ENCODE measurements at regions not wholly inside any gene's neighbourhood (a gene's known extent, or its start where the extent isn't known, plus 50 kb on each side); places are given as distances from the start of the nearest gene placed in this dataset.
"Not testable (repeated sequence)": the region's sequence is repeated elsewhere in the genome, so short reads cannot be mapped to it uniquely, and the experiment has no call there.

GRCh38 chr13:50646070-50646469 lies 197.4 kb downstream of the DLEU7 start:
- Histone ChIP-seq H3K9me3 (ENCODE audit: low read depth, low read length) (no peaks in the 10 kb centered on the region), H3K4me1 (ENCODE audit: insufficient read depth, low read length) (peaks cover 12% of the 10 kb centered on the region), H3K4me3 (ENCODE audit: low read length) (no peak overlapping the region), H3K27me3 (ENCODE audit: insufficient read depth, low read length) (no peaks in the 10 kb centered on the region)

- no peaks in the 10 kb centered on the region for H3K9me3 ChIP-seq (ENCODE audit: low read depth, low read length)
- H3K4me1 ChIP-seq (ENCODE audit: insufficient read depth, low read length) = peaks cover 8% of the 10 kb centered on the region
- H3K27me3 ChIP-seq (ENCODE audit: insufficient read depth, low read length) = no peaks in the 10 kb centered on the region
- no peak overlapping the region for H3K4me3 ChIP-seq (ENCODE audit: low read length)
Measured at GRCh38 chr13:50649211-50649610, 194.3 kb downstream of the DLEU7 start.

GRCh38 chr13:50650592-50651504 lies 192.6 kb downstream of the DLEU7 start:
- Histone ChIP-seq H3K9me3 (ENCODE audit: low read depth, low read length) (no peaks in the 10 kb centered on the region), H3K4me3 (ENCODE audit: low read length) (no peak overlapping the region), H3K4me1 (ENCODE audit: insufficient read depth, low read length) (peaks cover 13% of the 10 kb centered on the region)

GRCh38 chr13:50651922-50652321 lies 191.6 kb downstream of the DLEU7 start:
- H3K4me3 ChIP-seq (ENCODE audit: low read length) = no peak overlapping the region
- peaks cover 13% of the 10 kb centered on the region for H3K4me1 ChIP-seq (ENCODE audit: insufficient read depth, low read length)
- no peaks in the 10 kb centered on the region for H3K27me3 ChIP-seq (ENCODE audit: insufficient read depth, low read length)
- H3K9me3 ChIP-seq (ENCODE audit: low read depth, low read length) = no peaks in the 10 kb centered on the region

More at GRCh38 chr13:50650592-50651504, 192.6 kb downstream of the DLEU7 start:
- no peaks in the 10 kb centered on the region for H3K27me3 ChIP-seq (ENCODE audit: insufficient read depth, low read length)

GRCh38 chr13:50654331-50654730 lies 189.2 kb downstream of the DLEU7 start:
- Histone ChIP-seq H3K4me1 (ENCODE audit: insufficient read depth, low read length) (peaks cover 13% of the 10 kb centered on the region), H3K4me3 (ENCODE audit: low read length) (no peak overlapping the region), H3K9me3 (ENCODE audit: low read depth, low read length) (no peaks in the 10 kb centered on the region), H3K27me3 (ENCODE audit: insufficient read depth, low read length) (no peaks in the 10 kb centered on the region)

GRCh38 chr13:50661881-50662280 lies 181.6 kb downstream of the DLEU7 start:
- H3K9me3 ChIP-seq (ENCODE audit: low read depth, low read length) = peaks cover 10% of the 10 kb centered on the region
- not testable (repeated sequence) for H3K27me3 ChIP-seq (ENCODE audit: insufficient read depth, low read length); H3K4me1 ChIP-seq (ENCODE audit: insufficient read depth, low read length); H3K4me3 ChIP-seq (ENCODE audit: low read length)

- Histone ChIP-seq H3K9me3 (ENCODE audit: low read depth, low read length) (peaks cover 10% of the 10 kb centered on the region), H3K4me3 (ENCODE audit: low read length) (no peak overlapping the region), H3K4me1 (ENCODE audit: insufficient read depth, low read length) (peaks cover 4% of the 10 kb centered on the region), H3K27me3 (ENCODE audit: insufficient read depth, low read length) (no peaks in the 10 kb centered on the region)
Measured at GRCh38 chr13:50664951-50665350, 178.5 kb downstream of the DLEU7 start.

GRCh38 chr13:50668049-50668448 lies 175.4 kb downstream of the DLEU7 start:
- peaks cover 4% of the 10 kb centered on the region for H3K4me1 ChIP-seq (ENCODE audit: insufficient read depth, low read length)
- H3K27me3 ChIP-seq (ENCODE audit: insufficient read depth, low read length) = no peaks in the 10 kb centered on the region
- H3K9me3 ChIP-seq (ENCODE audit: low read depth, low read length) = peaks cover 10% of the 10 kb centered on the region
- no peak overlapping the region for H3K4me3 ChIP-seq (ENCODE audit: low read length)

- H3K9me3 ChIP-seq (ENCODE audit: low read depth, low read length) = peaks cover 10% of the 10 kb centered on the region
- peaks cover 4% of the 10 kb centered on the region for H3K4me1 ChIP-seq (ENCODE audit: insufficient read depth, low read length)
- H3K27me3 ChIP-seq (ENCODE audit: insufficient read depth, low read length) = no peaks in the 10 kb centered on the region
- H3K4me3 ChIP-seq (ENCODE audit: low read length) = no peak overlapping the region
Measured at GRCh38 chr13:50668691-50669271, 174.7 kb downstream of the DLEU7 start.

GRCh38 chr13:50670272-50670671 lies 173.2 kb downstream of the DLEU7 start:
- Histone ChIP-seq H3K9me3 (ENCODE audit: low read depth, low read length) (peaks cover 10% of the 10 kb centered on the region), H3K4me3 (ENCODE audit: low read length) (no peak overlapping the region), H3K4me1 (ENCODE audit: insufficient read depth, low read length) (peaks cover 4% of the 10 kb centered on the region), H3K27me3 (ENCODE audit: insufficient read depth, low read length) (no peaks in the 10 kb centered on the region)

- Histone ChIP-seq H3K9me3 (ENCODE audit: low read depth, low read length) (peaks cover 6% of the 10 kb centered on the region), H3K4me1 (ENCODE audit: insufficient read depth, low read length) (peaks cover 6% of the 10 kb centered on the region), H3K4me3 (ENCODE audit: low read length) (no peak overlapping the region), H3K27me3 (ENCODE audit: insufficient read depth, low read length) (no peaks in the 10 kb centered on the region)
Measured at GRCh38 chr13:50670847-50671496, 172.5 kb downstream of the DLEU7 start.

- Histone ChIP-seq H3K9me3 (ENCODE audit: low read depth, low read length) (peaks cover under 1% of the 10 kb centered on the region), H3K4me3 (ENCODE audit: low read length) (no peak overlapping the region), H3K27me3 (ENCODE audit: insufficient read depth, low read length) (no peaks in the 10 kb centered on the region), H3K4me1 (ENCODE audit: insufficient read depth, low read length) (peaks cover 11% of the 10 kb centered on the region)
Measured at GRCh38 chr13:50671497-50671850, 172.0 kb downstream of the DLEU7 start.

GRCh38 chr13:50672025-50672424 lies 171.5 kb downstream of the DLEU7 start:
- H3K9me3 ChIP-seq (ENCODE audit: low read depth, low read length) = no peaks in the 10 kb centered on the region
- H3K4me1 ChIP-seq (ENCODE audit: insufficient read depth, low read length) = peaks cover 16% of the 10 kb centered on the region
- no peaks in the 10 kb centered on the region for H3K27me3 ChIP-seq (ENCODE audit: insufficient read depth, low read length)
- H3K4me3 ChIP-seq (ENCODE audit: low read length) = no peak overlapping the region

GRCh38 chr13:50675651-50676050 lies 167.8 kb downstream of the DLEU7 start:
- Histone ChIP-seq H3K4me1 (ENCODE audit: insufficient read depth, low read length) (peaks cover 16% of the 10 kb centered on the region), H3K4me3 (ENCODE audit: low read length) (no peak overlapping the region), H3K27me3 (ENCODE audit: insufficient read depth, low read length) (no peaks in the 10 kb centered on the region), H3K9me3 (ENCODE audit: low read depth, low read length) (no peaks in the 10 kb centered on the region)

- no peaks in the 10 kb centered on the region for H3K27me3 ChIP-seq (ENCODE audit: insufficient read depth, low read length)
- peaks cover 16% of the 10 kb centered on the region for H3K4me1 ChIP-seq (ENCODE audit: insufficient read depth, low read length)
- H3K9me3 ChIP-seq (ENCODE audit: low read depth, low read length) = no peaks in the 10 kb centered on the region
- no peak overlapping the region for H3K4me3 ChIP-seq (ENCODE audit: low read length)
Measured at GRCh38 chr13:50676602-50677001, 166.9 kb downstream of the DLEU7 start.

Data from mononuclear cell (primary cell).